HEK293 (cell line): ENCODE measurements at regions not wholly inside any gene's neighbourhood (a gene's known extent, or its start where the extent isn't known, plus 50 kb on each side); places are given as distances from the start of the nearest gene placed in this dataset.

Experiments used
- CTCF ChIA-PET: fragments of 350-600 bp; formaldehyde crosslinking; extraction: SDS; loops from one replicate; lab custom pipeline; 2021; ENCODE audit warnings: antibody characterized with exemption; lab: Yijun Ruan, JAX
- POLR2A ChIA-PET: fragments of 300-600 bp; formaldehyde crosslinking; extraction: SDS; loops from one replicate; lab custom pipeline; 2020; ENCODE audit warnings: antibody characterized with exemption, inconsistent platforms; lab: Yijun Ruan, JAX
- H3K27ac ChIP-seq: fragments of 200-500 bp; sonication (Bioruptor generic); 2 replicates; pipeline ENCODE4 v1.5.1; 2014; ENCODE audit warnings: low read depth, low read length, control low read depth, inconsistent platforms; ENCODE audit errors: extremely low read depth
- H3K36me3 ChIP-seq, 2 experiments: fragments of 200-500 bp in 1 of 2; sonication (Bioruptor generic) in 1 of 2; 1 replicate in 1 of 2; 2 replicates in 1 of 2; pipeline ENCODE4 v1.5.1; 2014 to 2017; ENCODE audit warnings: inconsistent platforms in 2 of 2, low read length in 2 of 2; ENCODE audit not compliant: control insufficient read depth in 2 of 2, insufficient read depth in 1 of 2
- H3K4me1 ChIP-seq: fragments of 200-500 bp; sonication (Bioruptor generic); 2 replicates; pipeline ENCODE4 v1.5.1; 2014; ENCODE audit warnings: mild to moderate bottlenecking, low read length, inconsistent platforms; ENCODE audit not compliant: control insufficient read depth, insufficient read depth
- H3K4me3 ChIP-seq: 2 replicates; pipeline ENCODE4 v1.5.1; 2011; ENCODE audit warnings: low read depth, mild to moderate bottlenecking, control low read depth, low read length, moderate library complexity
- H3K9me3 ChIP-seq: fragments of 200-500 bp; sonication (Bioruptor generic); 2 replicates; pipeline ENCODE4 v1.5.1; 2014; ENCODE audit warnings: low read depth, low read length, inconsistent platforms; ENCODE audit not compliant: control insufficient read depth, insufficient read depth
- HOXA7 ChIP-seq: sonication (generic); formaldehyde crosslinking; IDR thresholded peaks from 2 replicates; pipeline ENCODE4 v1.8.1; 2022; ENCODE audit warnings: missing genetic modification reagents, borderline replicate concordance
- KLF10 ChIP-seq: fragments of 450-650 bp; IDR thresholded peaks from 2 replicates; pipeline ENCODE4 v1.5.1; 2018; ENCODE audit warnings: missing biosample characterization, mild to moderate bottlenecking, missing genetic modification characterization
- SP2 ChIP-seq: fragments of 450-650 bp; formaldehyde crosslinking; IDR thresholded peaks from 2 replicates; pipeline ENCODE4 v1.5.1; 2016; ENCODE audit warnings: missing biosample characterization, missing genetic modification characterization
- TCF7L2 ChIP-seq: IDR thresholded peaks from 2 replicates; pipeline ENCODE4 v1.6.1; 2011; ENCODE audit warnings: low read depth, mild to moderate bottlenecking, inconsistent platforms, low read length, moderate library complexity, borderline replicate concordance
- ZEB2 ChIP-seq: fragments of 450-650 bp; formaldehyde crosslinking; IDR thresholded peaks from 2 replicates; pipeline ENCODE4 v1.5.1; 2016; ENCODE audit warnings: missing biosample characterization, missing genetic modification characterization
- ZNF140 ChIP-seq: fragments of 450-650 bp; formaldehyde crosslinking; IDR thresholded peaks from 2 replicates; pipeline ENCODE4 v1.5.1; 2016; ENCODE audit warnings: missing biosample characterization, missing genetic modification characterization
- ZNF155 ChIP-seq: fragments of 450-650 bp; formaldehyde crosslinking; IDR thresholded peaks from 2 replicates; pipeline ENCODE4 v1.5.1; 2016; ENCODE audit warnings: missing biosample characterization, missing genetic modification characterization
- ZNF416 ChIP-seq: fragments of 450-650 bp; formaldehyde crosslinking; IDR thresholded peaks from 2 replicates; pipeline ENCODE4 v1.5.1; 2016; ENCODE audit warnings: missing biosample characterization, missing genetic modification characterization
- ZNF48 ChIP-seq: fragments of 450-650 bp; formaldehyde crosslinking; IDR thresholded peaks from 2 replicates; pipeline ENCODE4 v1.5.1; 2016; ENCODE audit warnings: missing biosample characterization, missing genetic modification characterization
- ZNF623 ChIP-seq: fragments of 450-650 bp; formaldehyde crosslinking; IDR thresholded peaks from 2 replicates; pipeline ENCODE4 v1.5.1; 2016; ENCODE audit warnings: missing biosample characterization, missing genetic modification characterization
- ZNF792 ChIP-seq: fragments of 450-650 bp; formaldehyde crosslinking; IDR thresholded peaks from 2 replicates; pipeline ENCODE4 v1.5.1; 2016; ENCODE audit warnings: missing biosample characterization, missing genetic modification characterization
- TF ChIP-seq, protein P1 (sequence below): fragments of 450-650 bp; formaldehyde crosslinking; IDR thresholded peaks from 2 replicates; pipeline ENCODE4 v1.5.1; 2017; ENCODE audit warnings: missing biosample characterization, missing genetic modification characterization
- TF ChIP-seq, protein P2 (sequence below): fragments of 450-650 bp; formaldehyde crosslinking; IDR thresholded peaks from 2 replicates; pipeline ENCODE4 v1.5.1; 2016; ENCODE audit warnings: missing biosample characterization, missing genetic modification characterization, borderline replicate concordance
- TF ChIP-seq, protein P3 (sequence below): fragments of 450-650 bp; formaldehyde crosslinking; IDR thresholded peaks from 2 replicates; pipeline ENCODE4 v1.5.1; 2016; ENCODE audit warnings: missing biosample characterization, missing genetic modification characterization
- TF ChIP-seq, protein P4 (sequence below): fragments of 450-650 bp; formaldehyde crosslinking; conservative IDR thresholded peaks from 2 replicates; pipeline ENCODE4 v1.5.1; 2016; ENCODE audit warnings: low read depth, missing biosample characterization, missing genetic modification characterization

DNA sequence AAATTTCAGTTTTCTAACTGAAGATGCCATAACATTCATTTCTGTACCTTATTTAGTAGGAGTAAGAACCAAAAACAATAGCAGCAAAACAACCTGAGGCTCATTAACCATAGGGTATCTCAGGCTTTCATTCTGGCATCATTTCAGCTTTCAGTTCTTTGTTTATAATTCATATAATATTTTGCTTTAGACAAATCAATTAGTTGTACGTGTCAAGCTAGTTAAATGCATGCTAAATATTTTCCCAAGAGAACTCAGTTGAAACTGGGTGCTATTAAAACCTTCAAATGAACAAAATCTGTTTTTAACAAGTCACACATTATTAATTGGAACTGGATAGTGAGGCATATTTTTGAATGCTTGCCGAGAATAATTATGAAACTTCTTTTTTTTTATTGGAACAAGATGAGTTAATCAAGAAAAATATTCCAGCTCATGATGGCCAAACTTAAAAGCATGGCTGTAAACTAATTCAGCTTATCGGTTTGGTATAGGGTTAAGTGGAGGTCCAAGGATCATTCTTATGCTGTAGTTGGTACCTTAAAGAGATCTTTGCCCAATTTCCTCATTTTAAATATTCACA, 442.7 kb downstream of the BTG1 start:
- H3K36me3 ChIP-seq, result no peaks in the 10 kb centered on the region

DNA sequence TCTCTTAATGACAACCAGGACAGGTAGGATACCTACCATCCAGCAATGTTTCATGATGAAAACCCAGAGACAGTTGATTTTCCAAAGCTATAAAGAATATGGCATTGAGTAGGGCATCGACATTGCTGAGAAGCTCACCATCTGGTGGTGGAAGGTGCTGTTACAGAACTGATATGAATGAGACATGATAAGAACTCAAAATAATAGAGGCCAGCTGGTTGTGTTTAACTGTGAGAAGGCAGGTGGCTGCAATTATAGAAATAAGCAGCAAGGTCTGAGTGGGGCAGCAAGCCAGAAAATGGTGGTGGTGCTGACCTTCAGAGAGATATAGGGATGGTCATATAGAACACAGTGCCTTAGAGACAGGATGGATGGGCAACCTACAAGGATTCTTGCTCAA, 449.7 kb downstream of the BTG1 start:
- no peak overlapping the region for H3K27ac ChIP-seq
- TF ChIP-seq, protein P1, sequence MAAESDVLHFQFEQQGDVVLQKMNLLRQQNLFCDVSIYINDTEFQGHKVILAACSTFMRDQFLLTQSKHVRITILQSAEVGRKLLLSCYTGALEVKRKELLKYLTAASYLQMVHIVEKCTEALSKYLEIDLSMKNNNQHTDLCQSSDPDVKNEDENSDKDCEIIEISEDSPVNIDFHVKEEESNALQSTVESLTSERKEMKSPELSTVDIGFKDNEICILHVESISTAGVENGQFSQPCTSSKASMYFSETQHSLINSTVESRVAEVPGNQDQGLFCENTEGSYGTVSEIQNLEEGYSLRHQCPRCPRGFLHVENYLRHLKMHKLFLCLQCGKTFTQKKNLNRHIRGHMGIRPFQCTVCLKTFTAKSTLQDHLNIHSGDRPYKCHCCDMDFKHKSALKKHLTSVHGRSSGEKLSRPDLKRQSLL (tag by site-specific recombination), result no peak
- TF ChIP-seq HOXA7 (CRISPR knock-in tag) (no peak), TCF7L2 (no peak), KLF10 (tag by site-specific recombination) (no peak), ZNF792 (no peak), ZNF416 (no peak), ZNF623 (no peak), SP2 (tag by site-specific recombination) (no peak), ZNF140 (tag by site-specific recombination) (no peak), ZNF48 (no peak), ZEB2 (tag by site-specific recombination) (no peak)
- TF ChIP-seq, protein P2, sequence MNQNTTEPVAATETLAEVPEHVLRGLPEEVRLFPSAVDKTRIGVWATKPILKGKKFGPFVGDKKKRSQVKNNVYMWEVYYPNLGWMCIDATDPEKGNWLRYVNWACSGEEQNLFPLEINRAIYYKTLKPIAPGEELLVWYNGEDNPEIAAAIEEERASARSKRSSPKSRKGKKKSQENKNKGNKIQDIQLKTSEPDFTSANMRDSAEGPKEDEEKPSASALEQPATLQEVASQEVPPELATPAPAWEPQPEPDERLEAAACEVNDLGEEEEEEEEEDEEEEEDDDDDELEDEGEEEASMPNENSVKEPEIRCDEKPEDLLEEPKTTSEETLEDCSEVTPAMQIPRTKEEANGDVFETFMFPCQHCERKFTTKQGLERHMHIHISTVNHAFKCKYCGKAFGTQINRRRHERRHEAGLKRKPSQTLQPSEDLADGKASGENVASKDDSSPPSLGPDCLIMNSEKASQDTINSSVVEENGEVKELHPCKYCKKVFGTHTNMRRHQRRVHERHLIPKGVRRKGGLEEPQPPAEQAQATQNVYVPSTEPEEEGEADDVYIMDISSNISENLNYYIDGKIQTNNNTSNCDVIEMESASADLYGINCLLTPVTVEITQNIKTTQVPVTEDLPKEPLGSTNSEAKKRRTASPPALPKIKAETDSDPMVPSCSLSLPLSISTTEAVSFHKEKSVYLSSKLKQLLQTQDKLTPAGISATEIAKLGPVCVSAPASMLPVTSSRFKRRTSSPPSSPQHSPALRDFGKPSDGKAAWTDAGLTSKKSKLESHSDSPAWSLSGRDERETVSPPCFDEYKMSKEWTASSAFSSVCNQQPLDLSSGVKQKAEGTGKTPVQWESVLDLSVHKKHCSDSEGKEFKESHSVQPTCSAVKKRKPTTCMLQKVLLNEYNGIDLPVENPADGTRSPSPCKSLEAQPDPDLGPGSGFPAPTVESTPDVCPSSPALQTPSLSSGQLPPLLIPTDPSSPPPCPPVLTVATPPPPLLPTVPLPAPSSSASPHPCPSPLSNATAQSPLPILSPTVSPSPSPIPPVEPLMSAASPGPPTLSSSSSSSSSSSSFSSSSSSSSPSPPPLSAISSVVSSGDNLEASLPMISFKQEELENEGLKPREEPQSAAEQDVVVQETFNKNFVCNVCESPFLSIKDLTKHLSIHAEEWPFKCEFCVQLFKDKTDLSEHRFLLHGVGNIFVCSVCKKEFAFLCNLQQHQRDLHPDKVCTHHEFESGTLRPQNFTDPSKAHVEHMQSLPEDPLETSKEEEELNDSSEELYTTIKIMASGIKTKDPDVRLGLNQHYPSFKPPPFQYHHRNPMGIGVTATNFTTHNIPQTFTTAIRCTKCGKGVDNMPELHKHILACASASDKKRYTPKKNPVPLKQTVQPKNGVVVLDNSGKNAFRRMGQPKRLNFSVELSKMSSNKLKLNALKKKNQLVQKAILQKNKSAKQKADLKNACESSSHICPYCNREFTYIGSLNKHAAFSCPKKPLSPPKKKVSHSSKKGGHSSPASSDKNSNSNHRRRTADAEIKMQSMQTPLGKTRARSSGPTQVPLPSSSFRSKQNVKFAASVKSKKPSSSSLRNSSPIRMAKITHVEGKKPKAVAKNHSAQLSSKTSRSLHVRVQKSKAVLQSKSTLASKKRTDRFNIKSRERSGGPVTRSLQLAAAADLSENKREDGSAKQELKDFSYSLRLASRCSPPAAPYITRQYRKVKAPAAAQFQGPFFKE (tag by site-specific recombination), result no peak
- TF ChIP-seq, protein P3, sequence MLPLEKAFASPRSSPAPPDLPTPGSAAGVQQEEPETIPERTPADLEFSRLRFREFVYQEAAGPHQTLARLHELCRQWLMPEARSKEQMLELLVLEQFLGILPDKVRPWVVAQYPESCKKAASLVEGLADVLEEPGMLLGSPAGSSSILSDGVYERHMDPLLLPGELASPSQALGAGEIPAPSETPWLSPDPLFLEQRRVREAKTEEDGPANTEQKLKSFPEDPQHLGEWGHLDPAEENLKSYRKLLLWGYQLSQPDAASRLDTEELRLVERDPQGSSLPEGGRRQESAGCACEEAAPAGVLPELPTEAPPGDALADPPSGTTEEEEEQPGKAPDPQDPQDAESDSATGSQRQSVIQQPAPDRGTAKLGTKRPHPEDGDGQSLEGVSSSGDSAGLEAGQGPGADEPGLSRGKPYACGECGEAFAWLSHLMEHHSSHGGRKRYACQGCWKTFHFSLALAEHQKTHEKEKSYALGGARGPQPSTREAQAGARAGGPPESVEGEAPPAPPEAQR (tag by site-specific recombination), result no peak
- TF ChIP-seq, protein P4, sequence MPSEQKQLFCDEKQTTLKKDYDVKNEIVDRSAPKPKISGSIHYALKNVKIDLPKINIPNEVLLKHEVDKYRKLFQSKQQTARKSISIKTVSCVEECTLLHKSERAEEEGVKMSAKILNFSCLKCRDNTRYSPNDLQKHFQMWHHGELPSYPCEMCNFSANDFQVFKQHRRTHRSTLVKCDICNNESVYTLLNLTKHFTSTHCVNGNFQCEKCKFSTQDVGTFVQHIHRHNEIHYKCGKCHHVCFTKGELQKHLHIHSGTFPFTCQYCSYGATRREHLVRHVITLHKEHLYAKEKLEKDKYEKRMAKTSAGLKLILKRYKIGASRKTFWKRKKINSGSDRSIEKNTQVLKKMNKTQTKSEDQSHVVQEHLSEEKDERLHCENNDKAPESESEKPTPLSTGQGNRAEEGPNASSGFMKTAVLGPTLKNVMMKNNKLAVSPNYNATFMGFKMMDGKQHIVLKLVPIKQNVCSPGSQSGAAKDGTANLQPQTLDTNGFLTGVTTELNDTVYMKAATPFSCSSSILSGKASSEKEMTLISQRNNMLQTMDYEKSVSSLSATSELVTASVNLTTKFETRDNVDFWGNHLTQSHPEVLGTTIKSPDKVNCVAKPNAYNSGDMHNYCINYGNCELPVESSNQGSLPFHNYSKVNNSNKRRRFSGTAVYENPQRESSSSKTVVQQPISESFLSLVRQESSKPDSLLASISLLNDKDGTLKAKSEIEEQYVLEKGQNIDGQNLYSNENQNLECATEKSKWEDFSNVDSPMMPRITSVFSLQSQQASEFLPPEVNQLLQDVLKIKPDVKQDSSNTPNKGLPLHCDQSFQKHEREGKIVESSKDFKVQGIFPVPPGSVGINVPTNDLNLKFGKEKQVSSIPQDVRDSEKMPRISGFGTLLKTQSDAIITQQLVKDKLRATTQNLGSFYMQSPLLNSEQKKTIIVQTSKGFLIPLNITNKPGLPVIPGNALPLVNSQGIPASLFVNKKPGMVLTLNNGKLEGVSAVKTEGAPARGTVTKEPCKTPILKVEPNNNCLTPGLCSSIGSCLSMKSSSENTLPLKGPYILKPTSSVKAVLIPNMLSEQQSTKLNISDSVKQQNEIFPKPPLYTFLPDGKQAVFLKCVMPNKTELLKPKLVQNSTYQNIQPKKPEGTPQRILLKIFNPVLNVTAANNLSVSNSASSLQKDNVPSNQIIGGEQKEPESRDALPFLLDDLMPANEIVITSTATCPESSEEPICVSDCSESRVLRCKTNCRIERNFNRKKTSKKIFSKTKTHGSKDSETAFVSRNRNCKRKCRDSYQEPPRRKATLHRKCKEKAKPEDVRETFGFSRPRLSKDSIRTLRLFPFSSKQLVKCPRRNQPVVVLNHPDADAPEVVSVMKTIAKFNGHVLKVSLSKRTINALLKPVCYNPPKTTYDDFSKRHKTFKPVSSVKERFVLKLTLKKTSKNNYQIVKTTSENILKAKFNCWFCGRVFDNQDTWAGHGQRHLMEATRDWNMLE, result no peak
- no peaks in the 10 kb centered on the region for H3K9me3 ChIP-seq
- CTCF ChIA-PET, result interaction anchor here (0.5 to 0.7 kb wide), 4 partner anchors 36 to 852 kb away, joined by 3 read pairs; no protein-coding TSS in a partner anchor
- no peaks in the 10 kb centered on the region for H3K36me3 ChIP-seq
- POLR2A ChIA-PET, result no interaction called here
- no peak overlapping the region for H3K4me3 ChIP-seq
- H3K4me1 ChIP-seq, result no peaks in the 10 kb centered on the region

More for the DNA sequence above, 442.7 kb downstream of the BTG1 start:
- ChIA-PET POLR2A (no interaction called here), CTCF (interaction anchor here (0.6 kb wide), 1 partner anchor 804 kb away, joined by 4 read pairs; no protein-coding TSS in a partner anchor)
- H3K27ac ChIP-seq, result no peak overlapping the region
- no peaks in the 10 kb centered on the region for H3K4me1 ChIP-seq
- H3K4me3 ChIP-seq, result no peak overlapping the region
- no peak for TF ChIP-seq ZNF155
- no peaks in the 10 kb centered on the region for H3K9me3 ChIP-seq
